ENCODE measurements at regions not wholly inside any gene's neighbourhood (a gene's known extent, or its start where the extent isn't known, plus 50 kb on each side); places are given as distances from the start of the nearest gene placed in this dataset.

DNA sequence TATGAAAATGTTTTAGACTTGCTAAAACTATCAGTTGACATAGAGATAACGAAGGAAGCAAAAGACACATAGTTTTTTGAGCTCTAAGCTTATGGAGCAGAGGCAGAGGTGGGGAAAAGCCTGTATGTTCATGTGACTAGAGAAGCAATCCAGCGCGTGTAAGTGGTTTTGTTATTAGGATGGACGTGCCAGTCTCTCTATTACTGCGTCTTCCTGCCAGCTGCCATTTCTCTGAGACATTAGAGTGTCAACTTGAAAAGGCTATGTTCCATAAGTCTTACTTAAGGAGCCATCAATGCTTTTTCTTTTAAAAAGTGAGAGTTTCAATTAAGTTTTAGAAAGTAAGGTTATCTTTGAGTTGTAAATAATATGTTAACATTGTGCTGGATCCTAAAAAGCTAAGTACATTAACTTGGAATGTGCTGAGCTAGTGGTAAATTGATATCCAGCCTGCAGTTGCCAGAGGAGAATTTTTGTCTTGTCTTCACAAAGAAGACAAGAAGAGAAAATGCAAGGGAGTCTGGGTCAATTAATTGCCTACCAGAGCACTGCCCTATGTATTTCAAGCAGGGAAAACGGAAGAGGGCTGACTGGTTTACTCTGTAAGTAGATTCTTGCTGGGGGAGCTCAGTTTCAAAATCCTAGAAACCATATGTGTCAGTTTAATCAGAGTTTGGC, 161.8 kb upstream of the B3GALT2 start:
- RAD21 ChIA-PET (ENCODE audit: unreplicated experiment) = no interaction called here
- intact Hi-C loops (cut with micrococcal nuclease; ENCODE audit: unreplicated experiment) = no loop called here
- no peak overlapping the region for H3K9ac ChIP-seq (ENCODE audit: control insufficient read depth, insufficient read depth, low read length)
- DNase-seq (ENCODE audit: low read depth, low spot score) (no peak), ATAC-seq (no peak), FAIRE-seq (no peak)
- H3K27me3 ChIP-seq (replicated peaks in 1 of 2; ENCODE audit: control insufficient read depth in 2 of 2, insufficient read depth in 2 of 2, low read length in 1 of 2) = no peaks in the 10 kb centered on the region
- in situ Hi-C loops (cut with MboI) = no loop called here
- H2AFZ ChIP-seq (ENCODE audit: control insufficient read depth, low read depth, low read length) = no peak overlapping the region
- WGBS (ENCODE audit: insufficient coverage, insufficient replicate concordance, low lambda C conversion rate, missing lambda C conversion rate) = 26% methylated on average over 6 of the region's 6 CpGs
- POLR2A ChIA-PET = no interaction called here
- H3K9me3 ChIP-seq (replicated peaks; ENCODE audit: control insufficient read depth, insufficient read depth, low read length) = no peaks in the 10 kb centered on the region
- no peaks in the 10 kb centered on the region for H3K4me1 ChIP-seq (ENCODE audit: control insufficient read depth, insufficient read depth, low read length)
- no peak overlapping the region for H3K4me2 ChIP-seq (ENCODE audit: control insufficient read depth, insufficient read depth)
- BruUV-seq (replicated peaks) = no TSS peak
- no peak overlapping the region for H3K27ac ChIP-seq (ENCODE audit: control insufficient read depth, insufficient read depth)
- no peak overlapping the region for H3K4me3 ChIP-seq
- CTCF ChIA-PET = interaction anchor here (0.9 to 1.1 kb wide), 2 partner anchors 164 to 257 kb away, joined by 3 to 4 read pairs; no protein-coding TSS in a partner anchor
- H3K79me2 ChIP-seq (ENCODE audit: control insufficient read depth, insufficient read depth, low read length) = no peaks in the 10 kb centered on the region
- no peaks in the 10 kb centered on the region for H3K36me3 ChIP-seq (ENCODE audit: control insufficient read depth in 2 of 2, insufficient read depth in 2 of 2, low read length in 1 of 2)
- no peaks in the 10 kb centered on the region for H4K20me1 ChIP-seq (ENCODE audit: control insufficient read depth, insufficient read depth)
- SMC1A ChIA-PET (ENCODE audit: uncharacterized antibody, unreplicated experiment) = interaction anchor here (1.2 kb wide), 1 partner anchor 11 kb away, joined by 4 read pairs; no protein-coding TSS in a partner anchor
- TF ChIP-seq ZNF217 (IDR thresholded peaks at IDR 0.05) (no peak), MTA3 (IDR thresholded peaks at IDR 0.05; ENCODE audit: borderline replicate concordance, low read length) (no peak), POLR2AphosphoS5 (IDR thresholded peaks at IDR 0.05; ENCODE audit: low read length) (no peak), LARP7 (IDR thresholded peaks at IDR 0.05) (no peak), CBX5 (IDR thresholded peaks at IDR 0.05; ENCODE audit: low read depth) (no peak), KAT2A (conservative IDR thresholded peaks at IDR 0.05; ENCODE audit: control insufficient read depth, low read depth, low read length) (no peak), EZH2 (IDR thresholded peaks at IDR 0.05; ENCODE audit: borderline replicate concordance, control insufficient read depth, low read depth, low read length) (no peak), GABPA (IDR thresholded peaks at IDR 0.05; ENCODE audit: low read depth) (no peak), YY1 (IDR thresholded peaks at IDR 0.05; ENCODE audit: low read depth, low read length) (no peak), TAF1 (IDR thresholded peaks at IDR 0.05; ENCODE audit: borderline replicate concordance, low read depth, low read length) (no peak)
- TF ChIP-seq, protein P1, sequence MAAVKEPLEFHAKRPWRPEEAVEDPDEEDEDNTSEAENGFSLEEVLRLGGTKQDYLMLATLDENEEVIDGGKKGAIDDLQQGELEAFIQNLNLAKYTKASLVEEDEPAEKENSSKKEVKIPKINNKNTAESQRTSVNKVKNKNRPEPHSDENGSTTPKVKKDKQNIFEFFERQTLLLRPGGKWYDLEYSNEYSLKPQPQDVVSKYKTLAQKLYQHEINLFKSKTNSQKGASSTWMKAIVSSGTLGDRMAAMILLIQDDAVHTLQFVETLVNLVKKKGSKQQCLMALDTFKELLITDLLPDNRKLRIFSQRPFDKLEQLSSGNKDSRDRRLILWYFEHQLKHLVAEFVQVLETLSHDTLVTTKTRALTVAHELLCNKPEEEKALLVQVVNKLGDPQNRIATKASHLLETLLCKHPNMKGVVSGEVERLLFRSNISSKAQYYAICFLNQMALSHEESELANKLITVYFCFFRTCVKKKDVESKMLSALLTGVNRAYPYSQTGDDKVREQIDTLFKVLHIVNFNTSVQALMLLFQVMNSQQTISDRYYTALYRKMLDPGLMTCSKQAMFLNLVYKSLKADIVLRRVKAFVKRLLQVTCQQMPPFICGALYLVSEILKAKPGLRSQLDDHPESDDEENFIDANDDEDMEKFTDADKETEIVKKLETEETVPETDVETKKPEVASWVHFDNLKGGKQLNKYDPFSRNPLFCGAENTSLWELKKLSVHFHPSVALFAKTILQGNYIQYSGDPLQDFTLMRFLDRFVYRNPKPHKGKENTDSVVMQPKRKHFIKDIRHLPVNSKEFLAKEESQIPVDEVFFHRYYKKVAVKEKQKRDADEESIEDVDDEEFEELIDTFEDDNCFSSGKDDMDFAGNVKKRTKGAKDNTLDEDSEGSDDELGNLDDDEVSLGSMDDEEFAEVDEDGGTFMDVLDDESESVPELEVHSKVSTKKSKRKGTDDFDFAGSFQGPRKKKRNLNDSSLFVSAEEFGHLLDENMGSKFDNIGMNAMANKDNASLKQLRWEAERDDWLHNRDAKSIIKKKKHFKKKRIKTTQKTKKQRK (IDR thresholded peaks at IDR 0.05; ENCODE audit: low read depth, low read length) = no peak
- TF ChIP-seq, protein P2, sequence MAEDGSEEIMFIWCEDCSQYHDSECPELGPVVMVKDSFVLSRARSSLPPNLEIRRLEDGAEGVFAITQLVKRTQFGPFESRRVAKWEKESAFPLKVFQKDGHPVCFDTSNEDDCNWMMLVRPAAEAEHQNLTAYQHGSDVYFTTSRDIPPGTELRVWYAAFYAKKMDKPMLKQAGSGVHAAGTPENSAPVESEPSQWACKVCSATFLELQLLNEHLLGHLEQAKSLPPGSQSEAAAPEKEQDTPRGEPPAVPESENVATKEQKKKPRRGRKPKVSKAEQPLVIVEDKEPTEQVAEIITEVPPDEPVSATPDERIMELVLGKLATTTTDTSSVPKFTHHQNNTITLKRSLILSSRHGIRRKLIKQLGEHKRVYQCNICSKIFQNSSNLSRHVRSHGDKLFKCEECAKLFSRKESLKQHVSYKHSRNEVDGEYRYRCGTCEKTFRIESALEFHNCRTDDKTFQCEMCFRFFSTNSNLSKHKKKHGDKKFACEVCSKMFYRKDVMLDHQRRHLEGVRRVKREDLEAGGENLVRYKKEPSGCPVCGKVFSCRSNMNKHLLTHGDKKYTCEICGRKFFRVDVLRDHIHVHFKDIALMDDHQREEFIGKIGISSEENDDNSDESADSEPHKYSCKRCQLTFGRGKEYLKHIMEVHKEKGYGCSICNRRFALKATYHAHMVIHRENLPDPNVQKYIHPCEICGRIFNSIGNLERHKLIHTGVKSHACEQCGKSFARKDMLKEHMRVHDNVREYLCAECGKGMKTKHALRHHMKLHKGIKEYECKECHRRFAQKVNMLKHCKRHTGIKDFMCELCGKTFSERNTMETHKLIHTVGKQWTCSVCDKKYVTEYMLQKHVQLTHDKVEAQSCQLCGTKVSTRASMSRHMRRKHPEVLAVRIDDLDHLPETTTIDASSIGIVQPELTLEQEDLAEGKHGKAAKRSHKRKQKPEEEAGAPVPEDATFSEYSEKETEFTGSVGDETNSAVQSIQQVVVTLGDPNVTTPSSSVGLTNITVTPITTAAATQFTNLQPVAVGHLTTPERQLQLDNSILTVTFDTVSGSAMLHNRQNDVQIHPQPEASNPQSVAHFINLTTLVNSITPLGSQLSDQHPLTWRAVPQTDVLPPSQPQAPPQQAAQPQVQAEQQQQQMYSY (CRISPR knock-in tag; IDR thresholded peaks at IDR 0.05) = no peak
- TF ChIP-seq, protein P3, sequence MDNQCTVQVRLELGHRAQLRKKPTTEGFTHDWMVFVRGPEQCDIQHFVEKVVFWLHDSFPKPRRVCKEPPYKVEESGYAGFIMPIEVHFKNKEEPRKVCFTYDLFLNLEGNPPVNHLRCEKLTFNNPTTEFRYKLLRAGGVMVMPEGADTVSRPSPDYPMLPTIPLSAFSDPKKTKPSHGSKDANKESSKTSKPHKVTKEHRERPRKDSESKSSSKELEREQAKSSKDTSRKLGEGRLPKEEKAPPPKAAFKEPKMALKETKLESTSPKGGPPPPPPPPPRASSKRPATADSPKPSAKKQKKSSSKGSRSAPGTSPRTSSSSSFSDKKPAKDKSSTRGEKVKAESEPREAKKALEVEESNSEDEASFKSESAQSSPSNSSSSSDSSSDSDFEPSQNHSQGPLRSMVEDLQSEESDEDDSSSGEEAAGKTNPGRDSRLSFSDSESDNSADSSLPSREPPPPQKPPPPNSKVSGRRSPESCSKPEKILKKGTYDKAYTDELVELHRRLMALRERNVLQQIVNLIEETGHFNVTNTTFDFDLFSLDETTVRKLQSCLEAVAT (IDR thresholded peaks at IDR 0.05) = no peak
- TF ChIP-seq, protein P4, sequence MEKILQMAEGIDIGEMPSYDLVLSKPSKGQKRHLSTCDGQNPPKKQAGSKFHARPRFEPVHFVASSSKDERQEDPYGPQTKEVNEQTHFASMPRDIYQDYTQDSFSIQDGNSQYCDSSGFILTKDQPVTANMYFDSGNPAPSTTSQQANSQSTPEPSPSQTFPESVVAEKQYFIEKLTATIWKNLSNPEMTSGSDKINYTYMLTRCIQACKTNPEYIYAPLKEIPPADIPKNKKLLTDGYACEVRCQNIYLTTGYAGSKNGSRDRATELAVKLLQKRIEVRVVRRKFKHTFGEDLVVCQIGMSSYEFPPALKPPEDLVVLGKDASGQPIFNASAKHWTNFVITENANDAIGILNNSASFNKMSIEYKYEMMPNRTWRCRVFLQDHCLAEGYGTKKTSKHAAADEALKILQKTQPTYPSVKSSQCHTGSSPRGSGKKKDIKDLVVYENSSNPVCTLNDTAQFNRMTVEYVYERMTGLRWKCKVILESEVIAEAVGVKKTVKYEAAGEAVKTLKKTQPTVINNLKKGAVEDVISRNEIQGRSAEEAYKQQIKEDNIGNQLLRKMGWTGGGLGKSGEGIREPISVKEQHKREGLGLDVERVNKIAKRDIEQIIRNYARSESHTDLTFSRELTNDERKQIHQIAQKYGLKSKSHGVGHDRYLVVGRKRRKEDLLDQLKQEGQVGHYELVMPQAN (conservative IDR thresholded peaks at IDR 0.05) = no peak
